Panc1 (cell line): ENCODE measurements at regions not wholly inside any gene's neighbourhood (a gene's known extent, or its start where the extent isn't known, plus 50 kb on each side); places are given as distances from the start of the nearest gene placed in this dataset.
A peak's percentile ranks its signal among the peaks of the same experiment; 100 is the strongest.

Experiments used
- ATAC-seq: fragments of 200-7000 bp; cut with Tn5 transposase; 2 replicates; pipeline ENCODE4 v1.9.1; 2020; ENCODE audit warnings: mild to moderate bottlenecking, moderate library complexity
- BruUV-seq: library from RNA; stranded (reverse); fragments of 400-500 nt; replicated peaks from 2 replicates; lab custom pipeline; 2021; lab: Mats Ljungman, UMichigan
- CTCF ChIA-PET: fragments of 300-600 bp; sonication (Branson Sonifier 250); formaldehyde crosslinking; loops from one replicate; lab custom pipeline; 2022; ENCODE audit warnings: antibody characterized with exemption; lab: Charles Lee
- POLR2A ChIA-PET: fragments of 300-600 bp; sonication (Branson Sonifier 250); formaldehyde crosslinking; loops from one replicate; lab custom pipeline; 2022; ENCODE audit warnings: antibody characterized with exemption; lab: Charles Lee
- DNase-seq: peaks from one replicate; pipeline ENCODE4 v3.0.0-alpha.2; 2010; ENCODE audit warnings: low read depth, low spot score
- H3K27ac ChIP-seq: 2 replicates; pipeline ENCODE4 v1.5.1; 2011; ENCODE audit warnings: mild to moderate bottlenecking, low read length, inconsistent platforms
- H3K27me3 ChIP-seq: fragments of 200-500 bp; sonication (Bioruptor generic); 2 replicates; pipeline ENCODE4 v1.6.0; 2014; ENCODE audit warnings: low read length, inconsistent platforms; ENCODE audit not compliant: control insufficient read depth, insufficient read depth
- H3K36me3 ChIP-seq: fragments of 200-500 bp; sonication (Bioruptor generic); 2 replicates; pipeline ENCODE4 v1.5.1; 2014; ENCODE audit warnings: inconsistent platforms, mild to moderate bottlenecking, low read length, moderate library complexity; ENCODE audit not compliant: control insufficient read depth, insufficient read depth
- H3K4me1 ChIP-seq: 2 replicates; pipeline ENCODE4 v1.5.1; 2011; ENCODE audit warnings: inconsistent platforms, mild to moderate bottlenecking, low read length, moderate library complexity; ENCODE audit not compliant: control insufficient read depth, insufficient read depth
- H3K4me3 ChIP-seq, 2 experiments: 2 replicates each; pipeline ENCODE4 v1.5.1; 2011 to 2012; ENCODE audit warnings: low read depth in 2 of 2, low read length in 2 of 2, mild to moderate bottlenecking in 2 of 2, inconsistent platforms in 1 of 2, moderate library complexity in 1 of 2
- H3K9me3 ChIP-seq: fragments of 200-500 bp; sonication (Bioruptor generic); 2 replicates; pipeline ENCODE4 v1.5.1; 2014; ENCODE audit warnings: low read depth, mild to moderate bottlenecking, inconsistent platforms, low read length, moderate library complexity; ENCODE audit not compliant: control insufficient read depth, insufficient read depth
- CTCF ChIP-seq: fragments of 450-650 bp; IDR thresholded peaks from 2 replicates; pipeline ENCODE4 v1.5.1; 2017; ENCODE audit warnings: mild to moderate bottlenecking
- POLR2AphosphoS5 ChIP-seq: IDR thresholded peaks from 2 replicates; pipeline ENCODE4 v1.6.1; 2012; ENCODE audit warnings: mild to moderate bottlenecking, low read depth, low read length, moderate library complexity
- REST ChIP-seq, 2 experiments: IDR thresholded peaks; 2 replicates each; pipeline ENCODE4 v1.6.1; 2011 to 2012; ENCODE audit warnings: low read depth in 2 of 2, control low read depth in 1 of 2, low read length in 1 of 2, mild to moderate bottlenecking in 1 of 2, moderate library complexity in 1 of 2; ENCODE audit not compliant: insufficient read depth in 1 of 2
- SIN3A ChIP-seq: IDR thresholded peaks from 2 replicates; pipeline ENCODE4 v1.6.1; 2012; ENCODE audit warnings: low read depth, mild to moderate bottlenecking, low read length, moderate library complexity, borderline replicate concordance; ENCODE audit not compliant: insufficient read depth
- TCF7L2 ChIP-seq: IDR thresholded peaks from 2 replicates; pipeline ENCODE4 v1.6.1; 2011; ENCODE audit warnings: mild to moderate bottlenecking, low read depth, low read length, inconsistent platforms
- in situ Hi-C: cut with HindIII; loops from 2 replicates; pipeline ENCODE4 v1.10.0; 2016; ENCODE audit warnings: low sequenced_read_pairs, low pct_unique_long_range_greater_than_20kb
- intact Hi-C: fragments of 100-400 bp; cut with micrococcal nuclease; formaldehyde crosslinking; loops from one replicate; pipeline ENCODE4 v1.10.0; 2022; ENCODE audit not compliant: unreplicated experiment

- no TSS peak for BruUV-seq
- DNase-seq = no peak
- no peaks in the 10 kb centered on the region for H3K4me1 ChIP-seq
- H3K27ac ChIP-seq = no peak overlapping the region
- no peak for ATAC-seq
- intact Hi-C loops (no loop called here), in situ Hi-C loops (no loop called here)
- no peaks in the 10 kb centered on the region for H3K9me3 ChIP-seq
- H3K27me3 ChIP-seq = peaks cover 2% of the 10 kb centered on the region; the same call in 1 of the 2 replicates
- no peak overlapping the region for H3K4me3 ChIP-seq
- no peaks in the 10 kb centered on the region for H3K36me3 ChIP-seq
- no peak for TF ChIP-seq REST (IDR thresholded peaks at IDR 0.05; ENCODE audit: insufficient read depth in 1 of 2, low read depth in 2 of 2, low read length in 1 of 2)
- no peak for TF ChIP-seq SIN3A
- no peak for TF ChIP-seq TCF7L2
- TF ChIP-seq POLR2AphosphoS5 = no peak
- no peak for TF ChIP-seq CTCF
- POLR2A ChIA-PET = no interaction called here
- CTCF ChIA-PET = no interaction called here
Observed at GRCh38 chr2:2530334-2530733, 199.3 kb upstream of the MYT1L start.

GRCh38 chr2:2528846-2529245 is 197.8 kb upstream of the MYT1L start:
- Histone ChIP-seq H3K27ac (no peak overlapping the region), H3K4me3 (no peak overlapping the region), H3K9me3 (no peaks in the 10 kb centered on the region), H3K27me3 (no peaks in the 10 kb centered on the region), H3K36me3 (no peaks in the 10 kb centered on the region), H3K4me1 (no peaks in the 10 kb centered on the region)
- no peak for ATAC-seq
- DNase-seq = no peak
- TF ChIP-seq TCF7L2 (no peak), POLR2AphosphoS5 (no peak)
- in situ Hi-C loops = no loop called here
- ChIA-PET CTCF (no interaction called here), POLR2A (no interaction called here)
- intact Hi-C loops = no loop called here
- BruUV-seq = no TSS peak

GRCh38 chr2:2527148-2527547 is 196.1 kb upstream of the MYT1L start:
- Histone ChIP-seq H3K9me3 (no peaks in the 10 kb centered on the region), H3K4me1 (no peaks in the 10 kb centered on the region), H3K27ac (no peak overlapping the region), H3K36me3 (no peaks in the 10 kb centered on the region), H3K4me3 (no peak overlapping the region), H3K27me3 (no peaks in the 10 kb centered on the region)
- TF ChIP-seq POLR2AphosphoS5 (no peak), REST (IDR thresholded peaks at IDR 0.05; ENCODE audit: insufficient read depth in 1 of 2, low read depth in 2 of 2, low read length in 1 of 2) (no peak), SIN3A (no peak)
- peak; percentile 57 for DNase-seq
- ATAC-seq = no peak
- intact Hi-C loops = no loop called here
- POLR2A ChIA-PET = no interaction called here
- BruUV-seq = no TSS peak
- CTCF ChIA-PET = no interaction called here
- in situ Hi-C loops = no loop called here
